ENCODE measurements at regions not wholly inside any gene's neighbourhood (a gene's known extent, or its start where the extent isn't known, plus 50 kb on each side); places are given as distances from the start of the nearest gene placed in this dataset.

GRCh38 chr14:42001431-42001830 lies 394.8 kb downstream of the LRFN5 start:
- Histone ChIP-seq H3K9ac (ENCODE audit: low read depth, low read length) (no peak overlapping the region), H3K4me3 (ENCODE audit: low read depth, low read length) (no peak overlapping the region), H3K27me3 (ENCODE audit: control insufficient read depth, insufficient read depth, low read length) (no peaks in the 10 kb centered on the region), H3K27ac (ENCODE audit: low read depth, low read length) (no peak overlapping the region), H3K9me3 (ENCODE audit: control insufficient read depth, insufficient read depth, low read length) (no peaks in the 10 kb centered on the region), H3K4me1 (ENCODE audit: control insufficient read depth, insufficient read depth, low read length) (no peaks in the 10 kb centered on the region), H3K36me3 (ENCODE audit: control insufficient read depth, insufficient read depth, low read length) (no peaks in the 10 kb centered on the region)

GRCh38 chr14:42000450-42000849 lies 393.8 kb downstream of the LRFN5 start:
- Histone ChIP-seq H3K4me1 (ENCODE audit: control insufficient read depth, insufficient read depth, low read length) (no peaks in the 10 kb centered on the region), H3K4me3 (ENCODE audit: low read depth, low read length) (no peak overlapping the region), H3K27ac (ENCODE audit: low read depth, low read length) (no peak overlapping the region), H3K9ac (ENCODE audit: low read depth, low read length) (no peak overlapping the region), H3K36me3 (ENCODE audit: control insufficient read depth, insufficient read depth, low read length) (no peaks in the 10 kb centered on the region), H3K9me3 (ENCODE audit: control insufficient read depth, insufficient read depth, low read length) (no peaks in the 10 kb centered on the region), H3K27me3 (ENCODE audit: control insufficient read depth, insufficient read depth, low read length) (no peaks in the 10 kb centered on the region)

- no peaks in the 10 kb centered on the region for H3K4me1 ChIP-seq (ENCODE audit: control insufficient read depth, insufficient read depth, low read length)
- no peak overlapping the region for H3K27ac ChIP-seq (ENCODE audit: low read depth, low read length)
- H3K9ac ChIP-seq (ENCODE audit: low read depth, low read length) = no peak overlapping the region
- no peaks in the 10 kb centered on the region for H3K36me3 ChIP-seq (ENCODE audit: control insufficient read depth, insufficient read depth, low read length)
- H3K27me3 ChIP-seq (ENCODE audit: control insufficient read depth, insufficient read depth, low read length) = no peaks in the 10 kb centered on the region
- H3K4me3 ChIP-seq (ENCODE audit: low read depth, low read length) = no peak overlapping the region
- no peaks in the 10 kb centered on the region for H3K9me3 ChIP-seq (ENCODE audit: control insufficient read depth, insufficient read depth, low read length)
These were observed 387.0 kb downstream of the LRFN5 start for GRCh38 chr14:41993687-41994086.

GRCh38 chr14:41986700-41987099 lies 380.0 kb downstream of the LRFN5 start:
- Histone ChIP-seq H3K9ac (ENCODE audit: low read depth, low read length) (no peak overlapping the region), H3K27ac (ENCODE audit: low read depth, low read length) (no peak overlapping the region), H3K9me3 (ENCODE audit: control insufficient read depth, insufficient read depth, low read length) (no peaks in the 10 kb centered on the region), H3K36me3 (ENCODE audit: control insufficient read depth, insufficient read depth, low read length) (no peaks in the 10 kb centered on the region), H3K4me3 (ENCODE audit: low read depth, low read length) (no peak overlapping the region), H3K4me1 (ENCODE audit: control insufficient read depth, insufficient read depth, low read length) (no peaks in the 10 kb centered on the region), H3K27me3 (ENCODE audit: control insufficient read depth, insufficient read depth, low read length) (no peaks in the 10 kb centered on the region)

GRCh38 chr14:41986083-41986645 lies 379.5 kb downstream of the LRFN5 start:
- no peaks in the 10 kb centered on the region for H3K36me3 ChIP-seq (ENCODE audit: control insufficient read depth, insufficient read depth, low read length)
- H3K4me3 ChIP-seq (ENCODE audit: low read depth, low read length) = no peak overlapping the region
- H3K9ac ChIP-seq (ENCODE audit: low read depth, low read length) = no peak overlapping the region
- no peak overlapping the region for H3K27ac ChIP-seq (ENCODE audit: low read depth, low read length)
- no peaks in the 10 kb centered on the region for H3K9me3 ChIP-seq (ENCODE audit: control insufficient read depth, insufficient read depth, low read length)
- no peaks in the 10 kb centered on the region for H3K4me1 ChIP-seq (ENCODE audit: control insufficient read depth, insufficient read depth, low read length)
- no peaks in the 10 kb centered on the region for H3K27me3 ChIP-seq (ENCODE audit: control insufficient read depth, insufficient read depth, low read length)

DNA sequence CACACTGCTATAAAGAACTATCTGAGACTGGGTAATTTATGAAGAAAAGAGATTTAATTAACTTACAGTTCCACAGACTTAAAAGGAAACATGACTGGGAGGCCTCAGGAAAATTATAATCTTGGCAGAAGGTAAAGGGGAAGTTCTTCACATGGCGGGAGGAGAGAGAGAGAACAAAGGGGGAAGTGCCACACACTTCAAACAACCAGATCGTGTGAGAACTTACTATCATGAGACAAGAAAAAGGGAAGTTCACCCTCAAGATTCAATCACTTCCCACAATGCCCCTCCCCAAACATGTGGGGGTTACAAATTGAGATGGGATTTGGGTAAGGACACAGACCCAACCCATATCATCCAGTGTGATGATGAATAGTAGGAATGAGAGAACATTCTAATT lies 366.5 kb downstream of the LRFN5 start:
- H3K9me3 ChIP-seq (ENCODE audit: control insufficient read depth, insufficient read depth, low read length) = peaks cover 15% of the 10 kb centered on the region
- no peak overlapping the region for H3K4me3 ChIP-seq (ENCODE audit: low read depth, low read length)
- no peaks in the 10 kb centered on the region for H3K4me1 ChIP-seq (ENCODE audit: control insufficient read depth, insufficient read depth, low read length)
- no peaks in the 10 kb centered on the region for H3K36me3 ChIP-seq (ENCODE audit: control insufficient read depth, insufficient read depth, low read length)
- H3K27ac ChIP-seq (ENCODE audit: low read depth, low read length) = no peak overlapping the region
- H3K9ac ChIP-seq (ENCODE audit: low read depth, low read length) = no peak overlapping the region
- no peaks in the 10 kb centered on the region for H3K27me3 ChIP-seq (ENCODE audit: control insufficient read depth, insufficient read depth, low read length)

DNA sequence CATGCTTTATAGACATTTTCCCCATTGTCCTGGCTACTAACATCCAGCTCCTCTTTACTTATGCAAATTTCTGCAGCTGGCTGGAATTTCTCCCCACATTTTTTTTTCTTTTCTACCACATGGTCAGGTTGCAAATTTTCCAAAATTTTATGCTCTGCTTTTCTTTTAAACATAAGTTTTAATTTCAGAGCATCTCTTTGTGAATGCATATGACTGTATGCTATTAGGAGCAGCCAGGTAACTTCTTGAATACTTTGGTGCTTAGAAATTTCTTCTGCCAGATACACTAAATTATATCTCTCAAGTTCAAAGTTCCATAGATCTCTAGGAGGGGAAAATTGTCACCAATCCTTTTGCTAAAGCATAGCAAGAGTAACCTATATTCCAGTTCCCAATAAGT lies 365.9 kb downstream of the LRFN5 start:
- peaks cover 15% of the 10 kb centered on the region for H3K9me3 ChIP-seq (ENCODE audit: control insufficient read depth, insufficient read depth, low read length)
- no peak overlapping the region for H3K4me3 ChIP-seq (ENCODE audit: low read depth, low read length)
- H3K27ac ChIP-seq (ENCODE audit: low read depth, low read length) = no peak overlapping the region
- no peaks in the 10 kb centered on the region for H3K4me1 ChIP-seq (ENCODE audit: control insufficient read depth, insufficient read depth, low read length)
- H3K27me3 ChIP-seq (ENCODE audit: control insufficient read depth, insufficient read depth, low read length) = no peaks in the 10 kb centered on the region
- H3K9ac ChIP-seq (ENCODE audit: low read depth, low read length) = no peak overlapping the region
- no peaks in the 10 kb centered on the region for H3K36me3 ChIP-seq (ENCODE audit: control insufficient read depth, insufficient read depth, low read length)

DNA sequence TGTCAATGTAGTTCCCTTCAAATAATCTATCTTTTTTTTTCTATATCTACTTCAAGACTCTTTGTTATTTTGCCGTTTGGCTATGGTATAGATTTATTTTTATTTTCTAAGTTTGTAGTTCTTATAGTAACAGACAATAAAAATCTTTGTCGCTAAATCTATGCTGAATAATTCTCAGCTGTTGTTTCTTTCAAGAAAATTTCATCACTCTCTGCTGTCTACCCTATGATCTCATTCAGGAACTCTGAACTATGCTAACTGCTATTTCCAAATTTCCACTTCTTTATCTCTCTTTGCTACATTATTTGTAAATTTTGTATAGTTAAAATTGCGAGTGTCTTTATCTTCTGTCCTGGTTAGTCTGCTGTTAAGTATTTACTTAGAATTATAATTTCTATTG lies 353.6 kb downstream of the LRFN5 start:
- no peaks in the 10 kb centered on the region for H3K27me3 ChIP-seq (ENCODE audit: control insufficient read depth, insufficient read depth, low read length)
- no peak overlapping the region for H3K9ac ChIP-seq (ENCODE audit: low read depth, low read length)
- no peak overlapping the region for H3K4me3 ChIP-seq (ENCODE audit: low read depth, low read length)
- no peaks in the 10 kb centered on the region for H3K36me3 ChIP-seq (ENCODE audit: control insufficient read depth, insufficient read depth, low read length)
- H3K27ac ChIP-seq (ENCODE audit: low read depth, low read length) = no peak overlapping the region
- no peaks in the 10 kb centered on the region for H3K4me1 ChIP-seq (ENCODE audit: control insufficient read depth, insufficient read depth, low read length)
- no peaks in the 10 kb centered on the region for H3K9me3 ChIP-seq (ENCODE audit: control insufficient read depth, insufficient read depth, low read length)

GRCh38 chr14:41957459-41957858 lies 350.8 kb downstream of the LRFN5 start:
- Histone ChIP-seq H3K27me3 (ENCODE audit: control insufficient read depth, insufficient read depth, low read length) (no peaks in the 10 kb centered on the region), H3K9ac (ENCODE audit: low read depth, low read length) (no peak overlapping the region), H3K4me1 (ENCODE audit: control insufficient read depth, insufficient read depth, low read length) (no peaks in the 10 kb centered on the region), H3K27ac (ENCODE audit: low read depth, low read length) (no peak overlapping the region), H3K4me3 (ENCODE audit: low read depth, low read length) (no peak overlapping the region), H3K36me3 (ENCODE audit: control insufficient read depth, insufficient read depth, low read length) (no peaks in the 10 kb centered on the region), H3K9me3 (ENCODE audit: control insufficient read depth, insufficient read depth, low read length) (no peaks in the 10 kb centered on the region)

All from HUES48 (cell line).